Muscle layer of duodenum (tissue), 2 donors: ENCODE measurements at regions not wholly inside any gene's neighbourhood (a gene's known extent, or its start where the extent isn't known, plus 50 kb on each side); places are given as distances from the start of the nearest gene placed in this dataset.

Experiments
- H3K27ac ChIP-seq: one replicate; pipeline ENCODE4 v1.7.0; 2013; ENCODE audit warnings: mild to moderate bottlenecking, low read length
- H3K27me3 ChIP-seq: one replicate; pipeline ENCODE4 v1.7.0; 2013; ENCODE audit warnings: low read depth, mild to moderate bottlenecking, control low read depth, low read length
- H3K36me3 ChIP-seq, 2 donors: one replicate each; pipeline ENCODE4 v1.7.0; 2013; ENCODE audit warnings: low read length in 2 of 2, control low read depth in 1 of 2, mild to moderate bottlenecking in 1 of 2; ENCODE audit not compliant: insufficient read depth in 2 of 2, control insufficient read depth in 1 of 2
- H3K4me1 ChIP-seq, 2 donors: one replicate each; pipeline ENCODE4 v1.7.0; 2013; ENCODE audit warnings: low read length in 2 of 2, mild to moderate bottlenecking in 2 of 2, control low read depth in 1 of 2, moderate library complexity in 1 of 2; ENCODE audit not compliant: insufficient read depth in 2 of 2, control insufficient read depth in 1 of 2
- H3K4me3 ChIP-seq, 2 donors: one replicate each; pipeline ENCODE4 v1.7.0; 2013; ENCODE audit warnings: low read length in 2 of 2, low read depth in 1 of 2, mild to moderate bottlenecking in 1 of 2
- H3K9me3 ChIP-seq, 2 donors: one replicate each; pipeline ENCODE4 v1.7.0; 2013; ENCODE audit warnings: low read length in 2 of 2, control low read depth in 1 of 2, mild to moderate bottlenecking in 1 of 2; ENCODE audit not compliant: control insufficient read depth in 1 of 2
- donor health status: healthy.

DNA sequence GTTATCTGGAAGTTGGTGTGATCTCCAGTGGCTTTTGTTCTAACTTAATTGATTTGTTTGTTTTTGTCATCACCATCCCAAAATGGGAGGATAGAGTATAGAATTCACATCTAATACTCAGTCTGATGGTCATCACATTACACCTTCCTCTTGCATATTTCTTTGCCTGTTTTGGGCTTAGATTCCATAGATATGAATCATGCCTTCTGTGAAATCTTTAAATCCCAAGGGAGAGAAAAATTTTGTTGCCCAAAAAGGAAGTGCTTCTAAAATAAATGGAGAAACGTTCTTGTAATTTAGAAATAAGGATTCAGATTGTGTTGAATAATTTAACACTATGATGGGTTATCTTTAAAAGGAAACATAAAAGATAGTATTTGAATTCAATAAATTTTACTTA lies 446.0 kb upstream of the LRRC7 start:
- Histone ChIP-seq H3K4me3 (no peak overlapping the region), H3K9me3 (no peaks in the 10 kb centered on the region), H3K36me3 (no peaks in the 10 kb centered on the region), H3K27me3 (no peaks in the 10 kb centered on the region), H3K27ac (no peak overlapping the region), H3K4me1 (peaks cover 0 to 3% of the 10 kb centered on the region in 2 donors)

DNA sequence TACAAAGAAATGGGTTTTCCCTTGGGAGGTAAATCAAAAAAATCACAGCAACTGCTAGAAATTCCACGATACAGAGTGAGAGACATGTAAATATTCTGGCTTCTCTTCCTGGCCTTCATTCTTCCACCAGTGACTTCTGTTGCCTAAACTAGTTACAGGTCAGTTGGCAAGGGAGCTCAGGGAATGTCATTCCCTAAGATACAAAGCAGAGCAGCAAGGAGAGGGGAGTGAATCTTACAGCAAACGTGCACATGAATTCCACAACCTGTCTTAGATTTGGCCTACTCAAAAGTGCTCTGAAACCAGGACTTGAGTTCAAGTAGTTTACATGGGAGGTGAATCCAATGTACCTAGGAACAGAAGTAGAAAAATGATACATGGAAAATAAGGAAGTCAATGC lies 445.3 kb upstream of the LRRC7 start:
- H3K9me3 ChIP-seq = no peaks in the 10 kb centered on the region
- H3K27ac ChIP-seq = no peak overlapping the region
- H3K4me3 ChIP-seq = no peak overlapping the region
- H3K36me3 ChIP-seq = no peaks in the 10 kb centered on the region
- H3K4me1 ChIP-seq = peaks cover 0 to 5% of the 10 kb centered on the region in 2 donors
- H3K27me3 ChIP-seq = no peaks in the 10 kb centered on the region

DNA sequence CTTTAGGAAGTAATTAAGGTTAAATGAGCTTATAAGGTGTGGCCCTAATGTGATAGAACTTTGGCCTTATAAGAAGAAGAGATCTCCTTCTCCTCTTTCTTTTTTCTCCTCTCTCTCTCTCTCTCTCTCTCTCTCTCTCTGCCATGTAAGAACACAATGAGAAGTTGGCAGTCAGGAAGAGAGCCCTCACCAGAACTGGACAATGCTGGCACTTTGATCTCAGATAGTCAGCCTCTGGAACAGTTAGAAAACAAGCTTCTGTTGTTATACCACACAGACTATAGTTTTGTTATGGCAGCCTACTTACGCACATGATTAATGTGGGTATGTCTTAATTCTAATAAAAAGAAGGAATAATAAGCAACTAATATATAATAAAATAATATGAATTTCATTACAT lies 444.2 kb upstream of the LRRC7 start:
- H3K4me3 ChIP-seq = no peak overlapping the region
- H3K36me3 ChIP-seq = no peaks in the 10 kb centered on the region
- H3K27ac ChIP-seq = no peak overlapping the region
- H3K27me3 ChIP-seq = no peaks in the 10 kb centered on the region
- H3K4me1 ChIP-seq = peaks cover 0 to 11% of the 10 kb centered on the region in 2 donors
- no peaks in the 10 kb centered on the region for H3K9me3 ChIP-seq

DNA sequence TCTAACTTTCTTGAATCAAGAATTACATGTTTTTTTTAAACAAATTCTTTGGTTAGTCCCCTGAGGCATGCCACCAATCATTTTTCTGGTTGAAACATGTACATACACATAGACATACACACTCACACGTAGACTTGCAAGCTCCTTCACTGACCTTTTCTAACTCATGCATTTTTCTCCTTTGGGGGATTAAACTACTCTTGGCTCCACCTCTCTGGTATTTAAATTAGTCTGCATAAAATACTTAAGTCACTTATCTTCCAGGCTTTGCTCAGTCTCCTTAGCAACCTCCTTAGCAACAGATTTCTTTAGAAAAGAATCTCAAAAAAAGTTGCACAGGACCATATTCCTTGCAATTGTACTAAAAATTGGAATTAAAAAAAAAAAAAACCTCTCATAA lies 440.9 kb upstream of the LRRC7 start:
- Histone ChIP-seq H3K4me3 (no peak overlapping the region), H3K27me3 (no peaks in the 10 kb centered on the region), H3K36me3 (no peaks in the 10 kb centered on the region), H3K27ac (no peak overlapping the region), H3K9me3 (no peaks in the 10 kb centered on the region), H3K4me1 (peaks cover 0 to 11% of the 10 kb centered on the region in 2 donors)

DNA sequence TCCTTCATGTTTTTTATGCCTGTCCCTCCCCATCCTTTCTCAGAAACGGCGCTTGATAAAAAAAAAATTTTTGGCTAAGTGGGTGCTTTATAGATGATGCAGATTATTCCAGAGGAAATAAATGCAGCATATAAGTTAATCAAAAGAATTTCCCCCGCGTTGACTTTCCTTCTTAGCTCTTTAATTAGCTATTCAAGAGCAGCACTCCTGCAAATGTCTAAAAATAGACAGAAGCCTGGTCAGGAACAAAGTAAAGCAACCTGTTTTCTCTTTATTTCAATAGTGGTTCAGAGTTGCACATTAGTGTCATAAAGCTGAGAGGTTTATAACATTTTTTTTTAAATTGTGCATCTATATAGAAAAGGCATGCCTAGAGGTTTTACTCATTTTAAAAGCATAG lies 439.5 kb upstream of the LRRC7 start:
- no peak overlapping the region for H3K27ac ChIP-seq
- H3K36me3 ChIP-seq = no peaks in the 10 kb centered on the region
- peaks cover 0 to 8% of the 10 kb centered on the region in 2 donors for H3K4me1 ChIP-seq
- H3K9me3 ChIP-seq = no peaks in the 10 kb centered on the region
- H3K4me3 ChIP-seq = no peak overlapping the region
- H3K27me3 ChIP-seq = no peaks in the 10 kb centered on the region

DNA sequence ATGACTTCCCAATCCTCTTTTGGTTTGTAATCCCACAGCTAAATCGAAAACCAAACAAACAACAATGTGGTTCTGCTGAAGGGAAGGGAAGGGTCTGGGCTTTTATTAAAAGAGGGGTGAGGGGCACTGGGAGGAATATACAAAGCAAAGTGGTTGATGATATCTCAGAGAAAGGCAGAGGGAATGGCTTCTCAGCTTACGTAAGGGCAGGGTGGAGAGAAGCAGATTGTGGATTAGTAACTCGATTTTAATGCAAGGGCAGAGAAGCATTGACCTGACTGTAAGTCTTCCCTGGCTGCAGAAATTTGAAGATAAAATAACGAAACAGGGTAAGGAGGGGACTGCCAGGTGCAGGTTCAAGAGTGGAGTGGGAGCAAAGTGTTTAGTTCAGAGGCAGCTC lies 438.2 kb upstream of the LRRC7 start:
- Histone ChIP-seq H3K36me3 (no peaks in the 10 kb centered on the region), H3K27me3 (no peaks in the 10 kb centered on the region), H3K27ac (no peak overlapping the region), H3K4me3 (no peak overlapping the region), H3K9me3 (no peaks in the 10 kb centered on the region), H3K4me1 (peaks cover 0 to 8% of the 10 kb centered on the region in 2 donors)

DNA sequence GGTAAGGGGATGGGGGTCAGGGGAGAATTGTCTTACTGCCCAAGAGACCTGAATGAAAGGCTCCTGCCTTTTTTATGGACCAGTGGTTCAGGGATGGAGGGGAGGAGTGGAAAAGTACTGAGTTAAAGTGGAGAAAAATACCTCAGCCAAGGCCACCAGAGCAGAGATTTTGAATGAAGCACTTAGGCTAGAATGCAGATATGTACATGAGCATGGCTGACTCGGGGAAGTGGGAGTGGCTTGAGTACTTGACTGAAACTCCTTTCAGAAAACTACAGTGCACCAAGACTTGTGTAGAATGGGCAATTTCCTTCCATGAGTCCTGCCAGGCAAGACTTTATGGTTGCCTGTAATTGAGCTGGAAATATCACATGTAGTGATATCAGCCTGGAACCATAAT lies 429.6 kb upstream of the LRRC7 start:
- H3K4me3 ChIP-seq = no peak overlapping the region

DNA sequence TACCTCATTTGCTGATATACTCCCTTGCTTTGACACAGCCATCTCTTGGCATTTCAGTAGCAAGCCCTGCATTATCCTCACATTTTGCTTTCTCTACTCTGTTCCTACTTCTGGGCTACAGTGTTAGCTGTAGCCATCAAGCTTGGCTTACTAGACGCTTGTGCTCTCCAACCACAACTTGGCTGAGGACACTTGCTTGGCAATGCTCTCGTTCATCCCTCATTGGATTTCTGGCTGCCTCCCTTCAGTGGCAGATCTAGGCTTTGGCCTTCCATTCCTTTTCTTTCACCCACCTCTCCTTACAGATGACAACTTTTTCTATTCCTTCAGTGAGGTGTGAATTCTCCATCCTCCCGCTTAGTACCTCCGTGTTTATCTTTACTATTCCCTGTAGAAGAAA lies 428.7 kb upstream of the LRRC7 start:
- Histone ChIP-seq H3K9me3 (peaks cover 0 to 3% of the 10 kb centered on the region in 2 donors), H3K27ac (no peak overlapping the region), H3K27me3 (no peaks in the 10 kb centered on the region), H3K4me1 (no peaks in the 10 kb centered on the region), H3K36me3 (no peaks in the 10 kb centered on the region), H3K4me3 (no peak overlapping the region)

More for the DNA sequence above, 429.6 kb upstream of the LRRC7 start:
- H3K9me3 ChIP-seq = peaks cover 0 to 3% of the 10 kb centered on the region in 2 donors
- H3K27ac ChIP-seq = no peak overlapping the region
- H3K36me3 ChIP-seq = no peaks in the 10 kb centered on the region
- H3K4me1 ChIP-seq = no peaks in the 10 kb centered on the region
- no peaks in the 10 kb centered on the region for H3K27me3 ChIP-seq

DNA sequence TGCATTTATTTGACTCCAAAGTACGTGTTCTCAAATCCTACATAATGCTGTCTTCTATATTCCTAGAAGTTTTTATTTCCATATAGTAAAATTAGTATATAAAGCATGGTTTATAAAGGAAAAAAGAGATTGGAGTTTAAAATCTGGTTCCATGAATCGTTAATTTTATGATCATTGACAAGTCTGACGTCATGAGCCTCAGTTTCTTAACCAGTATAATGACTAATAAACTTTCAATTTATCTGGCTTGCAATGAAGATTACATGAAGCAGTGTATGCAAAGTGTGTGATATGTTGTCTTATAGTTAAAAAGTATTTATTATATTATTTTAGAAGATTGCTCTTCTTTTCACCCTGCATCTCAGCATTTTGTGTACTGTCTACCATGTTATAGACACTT lies 421.4 kb upstream of the LRRC7 start:
- H3K4me1 ChIP-seq = no peaks in the 10 kb centered on the region
- H3K9me3 ChIP-seq = no peaks in the 10 kb centered on the region
- H3K4me3 ChIP-seq = no peak overlapping the region
- H3K27me3 ChIP-seq = no peaks in the 10 kb centered on the region
- no peak overlapping the region for H3K27ac ChIP-seq
- H3K36me3 ChIP-seq = no peaks in the 10 kb centered on the region

DNA sequence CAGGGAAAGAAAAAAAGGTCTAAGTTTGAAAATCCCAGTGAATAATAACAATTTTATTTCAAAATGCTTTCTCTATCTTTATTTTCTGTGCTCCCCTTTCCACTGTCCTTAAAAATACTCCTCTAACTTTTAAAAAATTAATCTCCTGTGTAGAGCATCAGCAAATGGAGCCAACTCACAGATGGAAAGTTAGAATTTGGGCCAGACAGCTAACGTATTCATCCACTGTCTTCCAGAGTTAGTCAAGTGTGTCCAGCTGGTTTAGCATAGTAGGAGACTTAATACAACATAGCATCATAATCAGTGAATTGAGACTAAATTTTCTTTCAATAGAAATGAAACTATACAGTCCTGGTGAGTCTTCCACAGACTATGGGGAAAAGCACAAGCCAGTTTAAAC lies 419.0 kb upstream of the LRRC7 start:
- Histone ChIP-seq H3K27me3 (no peaks in the 10 kb centered on the region), H3K36me3 (no peaks in the 10 kb centered on the region), H3K4me3 (no peak overlapping the region), H3K27ac (no peak overlapping the region), H3K4me1 (no peaks in the 10 kb centered on the region), H3K9me3 (no peaks in the 10 kb centered on the region)

DNA sequence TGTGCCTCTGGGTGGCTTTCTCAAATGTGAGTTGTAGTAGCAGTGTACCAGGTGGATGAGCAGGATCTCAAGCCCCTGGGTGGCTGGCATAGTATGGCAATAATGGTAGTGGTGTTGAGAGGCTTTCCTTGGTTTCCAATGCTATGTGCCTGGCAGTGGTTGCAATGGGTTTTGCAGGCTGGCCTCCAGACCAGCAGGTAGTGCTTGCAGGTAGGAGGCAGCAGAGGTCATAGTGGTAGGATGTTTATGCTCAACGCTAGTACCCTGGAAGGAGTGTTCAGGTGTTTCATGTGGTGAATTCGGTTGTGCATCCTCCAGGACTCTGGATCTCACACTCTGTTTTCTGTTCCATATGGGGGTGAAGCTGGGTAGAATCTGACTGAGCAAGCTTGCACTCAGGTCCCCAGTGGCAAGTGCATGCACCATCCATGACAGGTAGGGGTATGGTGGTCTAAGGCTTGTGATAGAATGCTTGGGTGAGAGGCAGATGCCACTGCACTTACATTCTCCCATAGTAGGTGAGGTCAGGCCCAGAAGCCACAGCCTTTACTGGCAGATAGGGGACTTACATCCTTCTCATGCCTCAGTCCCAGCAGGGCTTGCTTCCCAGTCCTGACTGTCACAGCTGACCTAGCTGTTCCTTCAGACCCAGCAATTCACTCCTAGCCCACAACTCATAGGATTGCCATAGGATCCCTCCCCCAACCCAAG lies 410.5 kb upstream of the LRRC7 start:
- H3K4me1 ChIP-seq = no peaks in the 10 kb centered on the region
- H3K27me3 ChIP-seq = no peaks in the 10 kb centered on the region
- no peak overlapping the region for H3K27ac ChIP-seq
- no peak overlapping the region for H3K4me3 ChIP-seq
- H3K36me3 ChIP-seq = no peaks in the 10 kb centered on the region
- H3K9me3 ChIP-seq = no peaks in the 10 kb centered on the region

DNA sequence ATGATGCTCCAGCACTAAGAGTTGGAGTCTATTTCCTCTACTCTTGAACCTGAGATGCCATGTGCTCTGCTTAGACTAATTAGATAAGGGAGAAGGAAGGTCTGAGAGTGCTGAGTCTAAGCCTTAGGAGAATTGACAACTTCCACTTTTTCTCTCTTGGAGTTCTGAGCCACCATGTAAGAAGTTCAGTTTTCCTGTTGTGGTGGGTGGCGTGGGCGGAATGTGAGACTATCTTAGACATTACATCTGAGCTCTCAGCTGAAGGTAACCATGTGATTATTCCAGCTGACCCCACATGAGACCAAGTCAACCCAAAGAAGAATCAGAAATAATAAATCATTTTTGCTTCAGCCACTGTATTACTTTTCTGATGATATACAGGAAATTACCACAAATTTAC lies 404.5 kb upstream of the LRRC7 start:
- H3K4me3 ChIP-seq = no peak overlapping the region

More for the DNA sequence above, 404.5 kb upstream of the LRRC7 start:
- Histone ChIP-seq H3K36me3 (no peaks in the 10 kb centered on the region), H3K27ac (no peak overlapping the region), H3K9me3 (no peaks in the 10 kb centered on the region), H3K4me1 (no peaks in the 10 kb centered on the region), H3K27me3 (no peaks in the 10 kb centered on the region)
